HUES48 (cell line): ENCODE measurements at regions not wholly inside any gene's neighbourhood (a gene's known extent, or its start where the extent isn't known, plus 50 kb on each side); places are given as distances from the start of the nearest gene placed in this dataset.

Experiments
- H3K27ac ChIP-seq: one replicate; pipeline ENCODE4 v1.7.0; 2013; ENCODE audit warnings: low read depth, low read length, inconsistent platforms
- H3K27me3 ChIP-seq: 2 replicates; pipeline ENCODE4 v1.6.1; 2013; ENCODE audit warnings: mild to moderate bottlenecking, low read length; ENCODE audit not compliant: control insufficient read depth, insufficient read depth
- H3K36me3 ChIP-seq: 2 replicates; pipeline ENCODE4 v1.6.1; 2013; ENCODE audit warnings: low read length; ENCODE audit not compliant: control insufficient read depth, insufficient read depth
- H3K4me1 ChIP-seq: 2 replicates; pipeline ENCODE4 v1.6.1; 2013; ENCODE audit warnings: mild to moderate bottlenecking, low read length; ENCODE audit not compliant: control insufficient read depth, insufficient read depth
- H3K4me3 ChIP-seq: 2 replicates; pipeline ENCODE4 v1.5.1; 2013; ENCODE audit warnings: mild to moderate bottlenecking, low read depth, low read length
- H3K9ac ChIP-seq: 2 replicates; pipeline ENCODE4 v1.6.1; 2013; ENCODE audit warnings: mild to moderate bottlenecking, low read depth, low read length, moderate library complexity
- H3K9me3 ChIP-seq: 2 replicates; pipeline ENCODE4 v1.6.1; 2013; ENCODE audit warnings: low read length; ENCODE audit not compliant: control insufficient read depth, insufficient read depth

DNA sequence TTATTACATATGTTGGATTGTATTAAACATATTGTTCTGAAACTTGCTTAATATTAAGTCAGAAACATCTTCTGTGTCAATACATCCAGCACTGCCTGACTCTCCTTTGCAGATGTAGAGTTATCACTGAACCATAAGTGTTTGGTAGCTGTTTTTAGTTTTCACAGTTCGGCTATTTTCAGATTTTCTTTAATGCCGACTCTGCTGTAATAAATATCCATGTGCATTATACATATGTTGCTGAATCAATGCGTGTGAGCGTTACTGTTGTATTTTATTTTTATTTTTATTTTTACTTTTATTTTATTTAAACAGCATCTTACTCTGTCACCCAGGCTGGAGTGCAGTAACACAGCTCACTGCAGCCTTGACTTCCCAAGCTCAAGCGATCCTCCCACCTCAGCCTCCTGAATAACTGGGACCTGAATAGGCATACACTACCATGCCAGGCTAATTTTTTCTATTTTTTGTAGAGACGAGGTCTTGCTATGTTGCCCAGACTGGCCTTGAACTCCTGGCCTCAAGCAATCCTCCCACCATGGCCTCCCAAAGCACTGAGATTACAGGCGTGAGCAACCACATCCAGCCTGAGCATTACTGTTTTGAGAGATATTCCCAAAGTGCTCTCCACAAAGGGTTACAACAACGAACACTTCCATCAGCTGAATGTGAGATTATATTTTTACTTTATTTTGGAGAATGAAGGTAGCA is 50.7 kb upstream of the NOCT start:
- H3K27ac ChIP-seq: no peak overlapping the region
- H3K36me3 ChIP-seq: no peaks in the 10 kb centered on the region
- no peaks in the 10 kb centered on the region for H3K9me3 ChIP-seq
- H3K4me3 ChIP-seq: no peak overlapping the region
- 0 out of 2 replicates have a peak, but pooled peaks cover 5% of the 10 kb centered on the region for H3K4me1 ChIP-seq
- H3K27me3 ChIP-seq: no peaks in the 10 kb centered on the region
- H3K9ac ChIP-seq: no peak overlapping the region

DNA sequence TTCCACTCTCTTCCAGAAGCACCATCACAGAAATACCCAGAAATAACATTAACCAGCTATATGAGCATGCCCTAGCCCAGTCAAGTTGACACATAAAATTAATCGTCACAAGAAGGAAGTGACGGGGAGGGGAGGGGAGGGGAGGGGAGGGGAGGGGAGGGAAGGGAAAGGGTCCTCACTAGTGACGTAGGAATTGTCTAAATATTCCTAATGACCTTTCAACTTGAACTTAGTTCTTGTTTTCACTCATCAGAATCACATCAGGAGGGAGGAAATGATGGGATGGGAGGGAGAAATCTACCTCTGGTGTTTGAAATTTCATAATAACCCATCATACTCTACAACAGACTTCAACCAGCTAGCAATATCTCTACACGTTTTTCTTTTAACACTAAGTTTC is 52.2 kb upstream of the NOCT start:
- Histone ChIP-seq H3K4me3 (no peak overlapping the region), H3K9ac (no peak overlapping the region), H3K9me3 (no peaks in the 10 kb centered on the region), H3K27ac (no peak overlapping the region), H3K27me3 (no peaks in the 10 kb centered on the region), H3K36me3 (no peaks in the 10 kb centered on the region), H3K4me1 (0 out of 2 replicates have a peak, but pooled peaks cover 2% of the 10 kb centered on the region)

DNA sequence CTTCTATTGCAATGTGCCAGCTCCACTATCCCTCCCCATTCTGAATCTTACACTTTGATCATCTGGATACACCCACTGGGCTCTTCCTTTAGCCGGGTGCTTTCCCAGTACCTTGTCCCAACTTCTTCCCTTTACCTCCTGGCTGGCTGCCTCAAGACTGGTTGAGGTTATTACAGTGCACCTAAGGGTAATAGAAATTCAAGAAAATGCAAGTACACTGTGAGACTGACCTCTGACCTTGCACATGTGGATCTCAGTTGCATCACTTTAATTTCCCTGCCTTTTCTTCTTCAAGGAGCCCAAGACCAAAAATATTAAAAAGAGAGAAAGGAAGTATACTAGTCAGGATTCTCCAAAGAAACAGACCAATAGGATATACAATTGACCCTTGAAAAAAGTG is 53.9 kb upstream of the NOCT start:
- no peaks in the 10 kb centered on the region for H3K9me3 ChIP-seq
- no peak overlapping the region for H3K4me3 ChIP-seq
- no peaks in the 10 kb centered on the region for H3K36me3 ChIP-seq
- H3K9ac ChIP-seq: no peak overlapping the region
- no peak overlapping the region for H3K27ac ChIP-seq
- H3K4me1 ChIP-seq: no peaks in the 10 kb centered on the region
- H3K27me3 ChIP-seq: no peaks in the 10 kb centered on the region

DNA sequence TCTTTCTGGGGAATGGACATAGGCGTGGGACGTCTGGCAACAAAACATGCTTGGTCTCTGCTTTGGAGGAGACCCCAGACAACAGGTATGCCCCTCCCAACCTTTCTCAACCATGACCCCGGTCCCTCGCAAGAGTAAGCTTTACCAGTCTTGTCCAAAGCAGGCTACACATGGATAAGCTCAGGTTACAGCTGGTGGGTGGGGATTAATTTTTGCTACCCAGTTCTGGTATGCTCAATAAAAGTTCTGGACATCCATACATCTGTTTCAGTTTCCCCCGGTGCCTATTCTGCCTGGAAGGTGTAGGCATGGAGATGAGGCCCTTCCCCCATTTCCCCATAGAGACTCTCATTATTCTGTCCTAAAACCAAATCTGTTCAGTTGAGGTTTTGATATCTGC is 54.5 kb upstream of the NOCT start:
- H3K9me3 ChIP-seq: no peaks in the 10 kb centered on the region
- H3K9ac ChIP-seq: no peak overlapping the region
- no peaks in the 10 kb centered on the region for H3K4me1 ChIP-seq
- no peak overlapping the region for H3K4me3 ChIP-seq
- no peaks in the 10 kb centered on the region for H3K36me3 ChIP-seq
- H3K27ac ChIP-seq: no peak overlapping the region
- H3K27me3 ChIP-seq: no peaks in the 10 kb centered on the region

DNA sequence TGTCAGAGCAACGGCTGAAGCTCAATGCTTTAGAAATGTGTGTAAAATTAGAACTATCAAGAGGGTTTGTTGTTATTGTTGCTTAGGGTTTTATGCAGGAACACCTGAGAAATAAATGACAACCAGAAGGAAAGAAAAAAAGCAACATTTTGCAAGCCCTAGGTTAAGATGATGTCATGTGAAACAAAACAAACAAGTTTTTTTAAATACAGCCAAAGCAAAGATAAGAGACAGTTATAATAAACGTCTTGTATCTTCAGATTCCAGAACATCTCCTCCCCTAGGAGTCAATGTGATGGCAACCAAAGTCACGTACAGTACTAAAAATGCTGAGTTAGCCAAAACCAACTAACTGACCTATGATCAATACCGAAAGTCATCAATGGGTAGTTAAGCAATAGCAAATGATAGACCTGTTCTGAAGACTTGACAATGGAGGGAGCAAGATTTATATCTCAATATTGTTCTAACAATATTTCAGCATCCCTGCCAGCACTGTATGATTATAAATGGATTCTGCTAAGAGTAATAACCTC is 55.3 kb upstream of the NOCT start:
- Histone ChIP-seq H3K4me3 (no peak overlapping the region), H3K27me3 (no peaks in the 10 kb centered on the region), H3K36me3 (no peaks in the 10 kb centered on the region), H3K4me1 (no peaks in the 10 kb centered on the region), H3K9me3 (no peaks in the 10 kb centered on the region), H3K27ac (no peak overlapping the region), H3K9ac (no peak overlapping the region)

DNA sequence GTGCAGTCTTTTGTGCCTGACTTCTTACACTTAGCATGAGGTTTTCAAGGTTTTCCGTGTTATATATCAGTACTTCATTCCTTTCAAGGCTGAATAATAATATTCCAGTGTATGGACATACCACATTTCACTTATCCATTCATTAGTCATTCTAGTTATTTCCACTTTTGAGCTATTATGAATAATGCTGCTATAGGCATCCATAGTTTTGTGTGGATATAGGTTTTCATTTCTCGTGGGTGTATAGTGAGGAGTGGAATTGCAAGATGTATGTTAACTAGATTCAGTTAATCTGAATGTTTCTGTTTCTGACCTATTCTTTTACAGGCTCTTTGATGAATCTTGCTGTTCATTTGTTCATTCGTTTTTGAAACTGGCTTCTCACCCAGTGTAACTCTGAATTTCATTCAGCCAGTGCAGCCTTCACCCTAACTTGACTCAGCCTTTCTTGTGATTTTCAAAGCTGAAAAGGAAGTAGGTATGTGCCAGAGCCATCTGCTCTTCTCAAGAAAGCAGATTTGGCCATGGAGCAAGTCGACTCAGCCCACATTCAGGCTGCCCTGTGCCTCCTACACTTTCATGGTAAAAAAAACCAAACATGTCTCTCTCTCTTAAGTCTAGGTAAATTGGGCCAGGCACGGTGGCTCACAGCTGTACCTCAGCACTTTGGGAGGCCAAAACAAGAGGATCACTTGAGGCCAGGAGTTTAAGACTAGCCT is 56.3 kb upstream of the NOCT start:
- no peak overlapping the region for H3K9ac ChIP-seq
- H3K27me3 ChIP-seq: no peaks in the 10 kb centered on the region
- no peaks in the 10 kb centered on the region for H3K9me3 ChIP-seq
- H3K27ac ChIP-seq: no peak overlapping the region
- H3K4me1 ChIP-seq: no peaks in the 10 kb centered on the region
- H3K4me3 ChIP-seq: no peak overlapping the region
- no peaks in the 10 kb centered on the region for H3K36me3 ChIP-seq

DNA sequence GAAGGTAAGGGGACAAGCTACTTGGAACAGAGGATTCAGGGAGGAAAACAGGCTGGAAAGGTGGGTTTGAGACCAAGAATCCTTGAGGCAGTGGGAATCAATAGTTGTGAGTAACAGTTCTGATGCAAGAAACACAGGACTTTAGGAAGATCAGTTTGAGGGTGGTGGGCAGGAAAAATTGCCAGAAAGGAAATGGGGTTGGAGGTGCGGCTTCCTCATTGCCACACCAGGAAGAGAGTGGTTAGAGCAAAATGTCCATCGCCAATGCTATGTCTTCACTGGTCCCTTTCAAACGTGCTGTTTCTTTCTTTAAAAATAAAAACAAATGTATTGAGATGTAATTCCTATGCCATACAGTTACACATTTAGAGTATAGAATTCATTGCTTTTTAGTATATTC is 57.1 kb upstream of the NOCT start:
- no peak overlapping the region for H3K4me3 ChIP-seq
- no peaks in the 10 kb centered on the region for H3K27me3 ChIP-seq
- H3K36me3 ChIP-seq: no peaks in the 10 kb centered on the region
- H3K27ac ChIP-seq: no peak overlapping the region
- H3K9me3 ChIP-seq: no peaks in the 10 kb centered on the region
- H3K4me1 ChIP-seq: no peaks in the 10 kb centered on the region
- no peak overlapping the region for H3K9ac ChIP-seq

DNA sequence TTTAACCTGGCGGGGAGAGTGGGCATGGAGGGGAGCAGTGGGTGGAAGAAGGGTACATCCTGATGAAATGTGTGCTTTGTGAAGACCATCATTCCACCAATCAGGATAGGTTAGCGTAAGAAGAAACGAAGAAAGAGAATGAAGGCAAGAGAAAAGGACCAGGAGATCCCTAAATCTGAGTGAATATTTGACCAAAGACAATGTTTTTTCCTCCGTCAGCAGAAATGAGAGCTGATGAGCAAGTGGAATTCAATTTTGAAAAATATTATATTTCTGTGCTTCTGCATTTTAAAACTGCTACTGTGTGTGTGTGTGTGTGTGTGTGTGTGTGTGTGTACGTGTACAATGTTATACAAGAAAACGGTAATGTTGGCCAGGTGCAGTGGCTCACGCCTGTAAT is 58.3 kb upstream of the NOCT start:
- no peak overlapping the region for H3K4me3 ChIP-seq
- no peaks in the 10 kb centered on the region for H3K27me3 ChIP-seq
- no peaks in the 10 kb centered on the region for H3K9me3 ChIP-seq
- H3K9ac ChIP-seq: no peak overlapping the region
- no peaks in the 10 kb centered on the region for H3K4me1 ChIP-seq
- H3K36me3 ChIP-seq: no peaks in the 10 kb centered on the region
- H3K27ac ChIP-seq: no peak overlapping the region

DNA sequence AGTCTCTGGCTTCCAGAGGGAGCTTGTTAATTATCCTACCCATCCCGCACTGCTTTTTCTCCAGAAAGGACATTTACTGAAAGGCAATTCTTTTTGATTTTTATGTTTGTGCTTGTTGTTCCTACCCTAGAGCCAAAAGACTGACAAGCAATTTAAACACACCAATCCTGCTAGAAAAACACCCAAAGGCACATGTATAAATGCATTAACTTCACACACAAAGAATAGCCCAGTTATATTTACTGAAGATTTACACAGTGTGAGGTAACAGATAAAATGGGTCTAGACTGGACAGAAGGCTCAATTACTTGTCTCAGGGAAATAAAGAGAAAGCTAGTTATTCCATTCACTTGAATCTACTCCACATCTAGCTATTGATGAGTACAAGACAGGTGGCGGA is 61.2 kb upstream of the NOCT start:
- H3K9ac ChIP-seq: no peak overlapping the region
- H3K27me3 ChIP-seq: no peaks in the 10 kb centered on the region
- H3K4me3 ChIP-seq: no peak overlapping the region
- H3K36me3 ChIP-seq: no peaks in the 10 kb centered on the region
- no peaks in the 10 kb centered on the region for H3K9me3 ChIP-seq
- H3K4me1 ChIP-seq: no peaks in the 10 kb centered on the region
- H3K27ac ChIP-seq: no peak overlapping the region

DNA sequence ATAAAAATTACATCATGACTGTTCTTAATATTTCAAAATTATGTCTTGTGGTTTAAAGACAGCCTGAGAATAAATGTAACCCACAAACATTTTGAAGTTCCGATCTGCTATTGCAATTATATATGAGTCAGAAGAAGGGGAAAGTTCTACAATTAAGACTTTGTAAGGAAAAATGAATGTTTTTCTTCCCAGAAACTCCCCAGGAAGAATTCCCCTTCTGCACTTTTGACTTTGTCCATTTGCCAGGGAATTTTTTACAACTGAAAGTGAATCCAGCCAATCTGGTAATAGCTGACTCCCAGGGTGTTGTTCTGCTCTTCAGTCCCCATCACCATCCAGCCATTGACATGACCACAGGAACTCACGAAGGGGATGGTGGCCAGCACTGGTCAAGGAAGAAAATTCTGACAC is 61.6 kb upstream of the NOCT start:
- no peak overlapping the region for H3K27ac ChIP-seq
- no peak overlapping the region for H3K9ac ChIP-seq
- no peaks in the 10 kb centered on the region for H3K9me3 ChIP-seq
- H3K27me3 ChIP-seq: no peaks in the 10 kb centered on the region
- no peaks in the 10 kb centered on the region for H3K36me3 ChIP-seq
- H3K4me1 ChIP-seq: no peaks in the 10 kb centered on the region
- no peak overlapping the region for H3K4me3 ChIP-seq

DNA sequence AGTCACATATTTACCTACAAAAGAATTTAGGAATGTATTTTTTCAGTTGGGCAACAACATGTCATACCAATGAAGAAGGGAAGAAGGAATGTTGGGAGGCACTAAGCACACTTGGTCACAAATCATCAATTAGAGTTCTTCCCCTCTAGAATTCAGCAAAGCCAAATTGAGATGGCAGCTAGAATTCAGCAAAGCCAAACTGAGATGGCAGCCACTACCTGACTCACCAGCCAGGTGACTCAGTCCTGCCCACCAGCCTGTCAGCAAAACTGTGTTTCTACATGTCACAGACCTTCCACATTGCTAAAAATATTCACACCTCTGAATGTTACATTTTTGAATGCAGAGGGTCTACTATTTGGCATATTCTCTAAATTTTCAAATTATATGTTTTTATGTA is 63.2 kb upstream of the NOCT start:
- Histone ChIP-seq H3K27me3 (no peaks in the 10 kb centered on the region), H3K36me3 (no peaks in the 10 kb centered on the region), H3K9ac (no peak overlapping the region), H3K9me3 (no peaks in the 10 kb centered on the region), H3K27ac (no peak overlapping the region), H3K4me1 (no peaks in the 10 kb centered on the region), H3K4me3 (no peak overlapping the region)
